Caco-2 (cell line): ENCODE measurements at regions not wholly inside any gene's neighbourhood (a gene's known extent, or its start where the extent isn't known, plus 50 kb on each side); places are given as distances from the start of the nearest gene placed in this dataset.

ENCODE experiments used
- BruUV-seq: library from RNA; stranded (reverse); fragments of 400-500 nt; replicated peaks from 2 replicates; lab custom pipeline; 2021; lab: Mats Ljungman, UMichigan
- CTCF ChIA-PET: fragments of 300-600 bp; sonication (Branson Sonifier 250); formaldehyde crosslinking; loops from one replicate; lab custom pipeline; 2022; ENCODE audit warnings: antibody characterized with exemption; lab: Charles Lee
- POLR2A ChIA-PET: fragments of 300-600 bp; sonication (Branson Sonifier 250); formaldehyde crosslinking; loops from one replicate; lab custom pipeline; 2022; ENCODE audit warnings: antibody characterized with exemption; lab: Charles Lee
- DNase-seq, 2 experiments: peaks; one replicate each; pipeline versions ENCODE4 v3.0.0 to v3.0.0-alpha.2; 2020 to 2022
- H3K27me3 ChIP-seq: replicated peaks from 2 replicates; pipeline ENCODE4 v1.6.0; 2011; ENCODE audit warnings: low read length; ENCODE audit not compliant: control insufficient read depth, insufficient read depth
- H3K36me3 ChIP-seq: 2 replicates; pipeline ENCODE4 v1.5.1; 2011; ENCODE audit warnings: low read length; ENCODE audit not compliant: control insufficient read depth, insufficient read depth
- H3K4me1 ChIP-seq: fragments of 250-450 bp; sonication (Bioruptor Pico); 2 replicates; pipeline ENCODE4 v1.5.1; 2020; ENCODE audit warnings: mild to moderate bottlenecking
- H3K4me3 ChIP-seq: 2 replicates; pipeline ENCODE4 v1.5.1; 2011; ENCODE audit warnings: low read depth, mild to moderate bottlenecking, control low read depth, low read length
- H3K9me3 ChIP-seq: fragments of 250-450 bp; sonication (Bioruptor Pico); 2 replicates; pipeline ENCODE4 v1.5.1; 2020; ENCODE audit warnings: mild to moderate bottlenecking, moderate library complexity
- H3K27ac Mint-ChIP-seq: one replicate; pipeline ENCODE4 v1.8.0; 2022; ENCODE audit warnings: mixed read lengths; ENCODE audit not compliant: unreplicated experiment
- H3K27me3 Mint-ChIP-seq: one replicate; pipeline ENCODE4 v1.8.0; 2022; ENCODE audit warnings: mixed read lengths; ENCODE audit not compliant: insufficient read depth, unreplicated experiment
- H3K36me3 Mint-ChIP-seq: one replicate; pipeline ENCODE4 v1.8.0; 2022; ENCODE audit warnings: mild to moderate bottlenecking, mixed read lengths; ENCODE audit not compliant: insufficient read depth, unreplicated experiment
- H3K4me1 Mint-ChIP-seq: one replicate; pipeline ENCODE4 v1.8.0; 2022; ENCODE audit warnings: low read depth, mixed read lengths; ENCODE audit not compliant: unreplicated experiment
- H3K4me3 Mint-ChIP-seq: one replicate; pipeline ENCODE4 v1.8.0; 2022; ENCODE audit warnings: mild to moderate bottlenecking, moderate library complexity, mixed read lengths; ENCODE audit not compliant: unreplicated experiment
- H3K9me3 Mint-ChIP-seq: one replicate; pipeline ENCODE4 v1.8.0; 2022; ENCODE audit warnings: mixed read lengths; ENCODE audit not compliant: unreplicated experiment
- CTCF ChIP-seq, 2 experiments: fragments of 200-600 bp in 1 of 2; IDR thresholded peaks; 1 replicate in 1 of 2; 2 replicates in 1 of 2; pipeline versions ENCODE4 v1.5.1 to v1.8.0; 2011 to 2022; ENCODE audit warnings: antibody characterized with exemption in 1 of 2, control low read depth in 1 of 2, inconsistent platforms in 1 of 2, low read depth in 1 of 2, low read length in 1 of 2, mild to moderate bottlenecking in 1 of 2, moderate library complexity in 1 of 2; ENCODE audit not compliant: insufficient read depth in 1 of 2, severe bottlenecking in 1 of 2, unreplicated experiment in 1 of 2
- intact Hi-C: fragments of 100-400 bp; cut with micrococcal nuclease; formaldehyde crosslinking; loops from one replicate; pipeline ENCODE4 v1.10.0; 2022; ENCODE audit not compliant: unreplicated experiment

- Mint-ChIP-seq H3K27me3 (no peaks in the 10 kb centered on the region), H3K9me3 (no peaks in the 10 kb centered on the region), H3K27ac (no peak overlapping the region), H3K4me1 (peaks cover 8% of the 10 kb centered on the region), H3K4me3 (no peak overlapping the region), H3K36me3 (peaks cover 6% of the 10 kb centered on the region)
- no peak for DNase-seq
- intact Hi-C loops, result no loop called here
- TF ChIP-seq CTCF (IDR thresholded peaks at IDR 0.05; ENCODE audit: insufficient read depth in 1 of 2, low read depth in 1 of 2, low read length in 1 of 2, severe bottlenecking in 1 of 2, unreplicated experiment in 1 of 2), result no peak
- no peaks in the 10 kb centered on the region for H3K4me1 ChIP-seq
- H3K27me3 ChIP-seq, result no peaks in the 10 kb centered on the region
- H3K9me3 ChIP-seq, result no peaks in the 10 kb centered on the region
- no TSS peak for BruUV-seq
- POLR2A ChIA-PET, result no interaction called here
- CTCF ChIA-PET, result no interaction called here
- H3K36me3 ChIP-seq, result no peaks in the 10 kb centered on the region
- H3K4me3 ChIP-seq, result no peak overlapping the region
These were observed 181.1 kb upstream of the C2CD4B start for GRCh38 chr15:62346168-62346567.

GRCh38 chr15:62348118-62348517 is 183.0 kb upstream of the C2CD4B start:
- Mint-ChIP-seq H3K4me1 (peaks cover 8% of the 10 kb centered on the region), H3K4me3 (no peak overlapping the region), H3K27me3 (no peaks in the 10 kb centered on the region), H3K36me3 (peaks cover 6% of the 10 kb centered on the region), H3K9me3 (no peaks in the 10 kb centered on the region), H3K27ac (no peak overlapping the region)
- H3K27me3 ChIP-seq, result no peaks in the 10 kb centered on the region
- no peaks in the 10 kb centered on the region for H3K36me3 ChIP-seq
- no peak for DNase-seq
- no peaks in the 10 kb centered on the region for H3K9me3 ChIP-seq
- H3K4me1 ChIP-seq, result no peaks in the 10 kb centered on the region
- POLR2A ChIA-PET, result no interaction called here
- TF ChIP-seq CTCF (IDR thresholded peaks at IDR 0.05; ENCODE audit: insufficient read depth in 1 of 2, low read depth in 1 of 2, low read length in 1 of 2, severe bottlenecking in 1 of 2, unreplicated experiment in 1 of 2), result no peak
- no peak overlapping the region for H3K4me3 ChIP-seq
- intact Hi-C loops, result no loop called here
- no TSS peak for BruUV-seq
- CTCF ChIA-PET, result no interaction called here

- no peak overlapping the region for H3K4me3 Mint-ChIP-seq
- H3K27ac Mint-ChIP-seq, result no peak overlapping the region
- no peaks in the 10 kb centered on the region for H3K36me3 ChIP-seq
- peaks cover 6% of the 10 kb centered on the region for H3K36me3 Mint-ChIP-seq
- DNase-seq, result no peak
- H3K4me1 ChIP-seq, result no peaks in the 10 kb centered on the region
- POLR2A ChIA-PET, result no interaction called here
- H3K27me3 Mint-ChIP-seq, result no peaks in the 10 kb centered on the region
- H3K4me3 ChIP-seq, result no peak overlapping the region
- intact Hi-C loops, result no loop called here
- no TSS peak for BruUV-seq
- peaks cover 8% of the 10 kb centered on the region for H3K4me1 Mint-ChIP-seq
- TF ChIP-seq CTCF (IDR thresholded peaks at IDR 0.05; ENCODE audit: insufficient read depth in 1 of 2, low read depth in 1 of 2, low read length in 1 of 2, severe bottlenecking in 1 of 2, unreplicated experiment in 1 of 2), result no peak
- H3K27me3 ChIP-seq, result no peaks in the 10 kb centered on the region
- H3K9me3 Mint-ChIP-seq, result no peaks in the 10 kb centered on the region
- no peaks in the 10 kb centered on the region for H3K9me3 ChIP-seq
- CTCF ChIA-PET, result no interaction called here
These were observed 183.5 kb upstream of the C2CD4B start for GRCh38 chr15:62348623-62349022.
